CD4-positive, alpha-beta T cell treated with Interferon gamma for 1 hour (primary cell): ENCODE measurements at regions not wholly inside any gene's neighbourhood (a gene's known extent, or its start where the extent isn't known, plus 50 kb on each side); places are given as distances from the start of the nearest gene placed in this dataset.

Experiments
- DNase-seq: peaks from one replicate; pipeline ENCODE4 v3.0.0-alpha.2; 2020

DNA sequence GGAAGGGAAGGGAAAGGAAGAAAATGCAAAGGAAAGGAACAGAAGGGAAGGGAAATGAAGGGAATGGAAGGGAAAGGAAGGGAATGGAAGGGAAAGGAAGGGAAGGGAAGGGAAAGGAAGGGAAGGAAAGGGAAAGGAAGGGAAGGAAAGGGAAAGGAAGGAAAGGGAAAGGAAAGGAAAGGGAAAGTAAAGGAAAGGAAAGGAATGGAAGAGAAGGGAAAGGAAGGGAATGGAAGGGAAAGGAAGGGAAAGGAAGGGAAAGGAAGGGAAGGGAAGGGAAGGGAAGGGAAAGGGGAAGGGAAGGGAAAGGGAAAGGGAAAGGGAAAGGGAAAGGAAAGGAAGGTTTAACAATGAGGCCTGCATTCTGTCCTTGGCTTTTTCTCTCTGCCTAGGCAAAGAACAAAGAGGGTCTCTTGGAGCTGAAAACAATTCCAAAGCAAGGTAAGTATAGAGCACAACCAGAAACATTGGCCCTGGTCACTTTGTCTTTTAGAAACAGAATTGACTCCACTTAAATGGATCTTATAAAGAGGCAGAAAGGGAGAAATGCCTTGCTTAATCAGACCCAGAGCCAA, 525.9 kb upstream of the TMPO start:
- DNase-seq = no peak

DNA sequence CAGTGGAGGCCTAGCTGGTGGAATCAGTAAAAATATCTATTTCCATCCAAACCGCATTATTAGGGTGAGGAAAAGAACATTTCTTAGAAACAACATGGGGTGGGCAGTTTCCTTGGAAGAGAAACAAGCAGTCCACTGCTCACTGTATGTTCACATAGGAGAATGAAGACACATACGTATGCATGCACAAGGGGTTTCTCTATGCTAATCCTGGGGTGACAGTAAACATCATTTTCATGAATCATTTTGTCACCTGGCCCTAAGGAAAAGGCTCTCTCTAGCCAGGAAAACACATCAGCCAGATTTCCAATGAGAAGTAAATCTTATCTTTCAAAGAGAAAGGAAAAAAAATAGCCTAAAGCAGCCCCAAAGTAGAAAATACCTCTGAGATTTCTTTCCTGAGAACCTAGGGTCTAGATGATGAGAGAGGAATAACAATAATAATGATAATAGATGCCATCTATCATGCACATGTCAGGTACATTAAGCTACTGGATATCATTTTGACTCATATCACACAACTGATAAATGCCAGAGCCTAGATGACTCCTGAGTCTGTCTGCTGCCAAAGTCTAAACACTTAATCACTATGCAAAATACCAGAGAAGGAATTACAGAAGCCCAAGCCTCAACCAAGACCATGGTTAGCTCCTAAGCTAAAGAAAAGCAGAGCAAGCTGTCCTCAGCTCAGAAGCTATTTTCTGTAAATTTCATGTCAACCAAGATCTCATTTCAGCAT, 520.5 kb upstream of the TMPO start:
- no peak for DNase-seq

DNA sequence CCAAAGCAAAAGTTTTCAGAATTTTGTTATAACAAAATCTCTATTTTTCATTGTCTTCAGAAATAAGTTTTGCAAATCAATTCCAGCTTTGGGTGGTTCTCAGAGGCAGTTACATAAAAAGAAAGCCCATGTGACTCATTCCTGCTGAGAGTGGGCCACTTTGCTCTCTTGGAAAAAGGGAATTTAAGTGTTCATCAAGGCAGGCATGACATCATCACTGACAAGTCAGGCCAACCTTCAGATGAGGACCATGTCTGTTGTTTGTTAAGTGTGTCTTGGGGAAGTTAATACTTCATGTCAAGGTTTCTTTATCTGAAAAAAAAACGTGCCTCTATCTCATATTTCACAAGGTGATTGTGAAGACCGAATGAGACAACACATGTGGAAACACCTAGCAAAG, 519.8 kb upstream of the TMPO start:
- DNase-seq = no peak

DNA sequence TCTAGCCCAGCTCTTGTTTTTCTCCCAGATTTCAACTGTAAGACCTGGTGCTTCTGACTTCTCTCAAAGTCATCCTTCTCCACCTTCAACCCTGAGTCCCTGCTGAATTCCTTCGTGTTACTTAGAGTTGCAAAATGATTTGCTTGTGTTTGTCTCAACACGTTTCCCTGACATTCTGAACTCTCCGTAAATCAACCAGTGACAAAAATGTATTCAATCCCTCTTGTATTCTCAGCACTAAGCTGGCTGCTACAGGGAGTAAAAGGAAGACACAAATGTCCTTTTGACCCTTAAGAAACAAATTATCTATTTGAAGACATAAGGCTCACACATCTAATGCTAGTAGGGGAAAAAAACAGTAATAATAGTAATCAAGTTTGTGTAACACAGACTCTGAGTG, 514.0 kb upstream of the TMPO start:
- no peak for DNase-seq

DNA sequence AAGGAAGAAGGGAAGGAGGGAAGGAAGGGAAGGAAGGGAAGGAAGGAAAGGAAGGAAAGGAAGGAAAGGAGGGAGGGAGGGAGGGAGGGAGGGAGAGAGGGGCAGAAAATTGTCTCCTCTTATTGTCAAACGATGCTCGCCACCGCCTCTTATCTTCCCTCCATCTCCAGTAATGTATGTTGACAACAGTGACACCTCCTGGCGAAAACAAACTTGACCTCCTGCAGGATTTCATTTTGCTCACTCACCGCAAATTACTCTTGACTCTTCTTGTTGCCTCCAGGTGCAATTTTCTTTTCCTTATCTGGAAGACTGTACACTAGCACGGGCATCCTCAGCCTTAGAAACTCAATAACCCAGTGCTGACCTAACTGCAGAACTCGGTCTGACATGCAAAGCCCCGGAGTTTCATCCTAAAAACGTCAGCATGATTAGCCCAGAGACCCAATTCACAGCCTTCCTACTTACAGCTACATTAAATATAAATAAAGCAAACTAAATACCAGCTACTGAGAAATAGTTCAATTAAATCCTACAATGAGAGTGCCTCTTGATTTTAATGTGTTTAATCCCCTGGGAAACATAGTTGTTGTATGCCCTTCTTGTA, 512.4 kb upstream of the TMPO start:
- DNase-seq = no peak

DNA sequence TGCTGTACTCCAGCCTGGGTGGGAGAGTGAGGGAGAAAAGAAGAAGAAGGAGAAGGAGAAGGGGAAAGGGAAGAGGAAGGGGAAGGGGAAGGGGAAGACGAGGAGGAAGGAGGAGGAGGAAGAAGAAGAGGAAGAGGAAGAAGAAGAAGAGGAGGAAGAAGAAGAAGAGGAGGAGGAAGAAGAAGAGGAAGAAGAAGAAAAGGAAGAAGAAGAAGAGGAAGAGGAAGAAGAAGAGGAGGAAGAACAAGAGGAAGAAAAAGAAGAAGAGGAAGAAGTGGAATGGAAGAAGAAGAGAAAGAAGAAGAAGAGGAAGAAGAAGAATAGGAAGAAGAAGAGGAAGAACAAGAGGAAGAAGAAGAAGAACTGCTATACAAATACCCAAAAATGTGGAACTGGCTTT, 507.4 kb upstream of the TMPO start:
- no peak for DNase-seq

DNA sequence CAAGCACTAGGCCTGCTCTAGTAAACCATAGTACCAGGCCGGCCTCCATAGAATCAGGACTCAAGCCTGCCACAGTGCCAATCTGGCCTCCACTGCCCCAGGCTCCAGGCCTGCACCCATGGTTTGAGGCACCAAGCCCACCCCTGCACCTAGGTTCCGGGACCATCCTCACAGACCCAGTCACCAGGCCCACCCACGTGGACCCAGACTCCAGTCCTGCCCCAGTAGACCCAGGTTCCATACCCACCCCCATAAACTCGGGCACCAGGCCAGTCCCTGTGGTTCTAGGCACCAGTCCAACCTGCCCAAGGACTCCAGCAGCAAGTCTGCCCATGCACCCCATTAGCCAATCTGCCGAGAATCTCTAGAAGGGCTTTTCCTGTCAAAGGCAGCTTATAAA, 501.8 kb upstream of the TMPO start:
- DNase-seq = no peak

DNA sequence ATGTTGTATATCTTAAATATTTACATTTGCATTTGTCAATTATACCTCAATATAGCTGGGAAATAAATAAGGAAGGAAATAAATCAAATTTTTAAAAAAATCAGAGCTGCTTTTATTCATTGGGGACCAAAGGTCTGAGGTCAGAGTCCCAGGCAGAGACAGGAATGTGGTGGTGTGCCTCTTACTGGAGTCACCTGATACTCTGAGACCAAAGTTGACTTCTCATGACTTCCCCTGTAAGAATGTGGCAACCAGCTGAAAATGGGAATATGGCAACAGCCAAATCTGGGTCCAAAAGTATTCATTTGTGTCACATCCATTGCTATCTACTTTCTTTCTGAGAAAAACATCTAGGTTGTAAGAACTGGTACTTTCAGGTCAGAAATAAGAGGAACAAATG, 496.6 kb upstream of the TMPO start:
- no peak for DNase-seq

DNA sequence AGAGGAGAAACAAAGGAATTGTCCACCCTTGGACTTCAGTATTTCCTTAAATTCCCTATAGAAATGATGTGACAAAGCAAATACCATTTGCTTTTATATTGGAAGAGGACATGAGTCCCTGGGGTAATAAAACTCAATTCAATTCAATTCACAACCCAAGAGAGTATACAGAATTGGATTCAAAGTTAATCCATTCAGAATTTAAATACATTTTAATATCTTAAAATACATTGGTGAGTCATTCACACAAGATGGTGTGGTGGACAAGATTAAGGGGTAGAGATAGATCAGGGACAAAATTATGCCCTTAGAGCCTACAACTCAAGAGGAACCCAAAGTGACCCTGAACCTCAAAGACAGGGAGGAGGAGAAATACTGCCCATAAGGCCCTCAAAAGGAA, 495.0 kb upstream of the TMPO start:
- DNase-seq = no peak

DNA sequence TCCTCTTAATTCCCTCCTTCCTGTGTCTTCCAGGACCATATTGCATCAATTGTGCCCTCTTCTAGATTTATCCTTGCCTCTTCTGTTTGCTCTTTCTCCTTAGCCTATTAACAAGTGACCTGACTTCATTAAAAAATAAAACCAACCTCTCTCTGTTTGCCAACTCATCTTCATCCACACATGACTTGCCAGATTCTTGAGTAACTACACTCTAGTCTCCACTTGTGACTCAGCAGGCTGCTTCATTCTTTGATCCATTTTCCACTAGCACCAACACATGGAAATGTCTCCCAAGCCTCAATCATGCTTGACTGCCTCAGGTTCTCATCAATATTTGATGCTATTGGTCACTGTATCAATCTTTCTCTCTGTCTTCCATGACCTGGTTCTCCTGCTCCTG, 492.4 kb upstream of the TMPO start:
- no peak for DNase-seq

DNA sequence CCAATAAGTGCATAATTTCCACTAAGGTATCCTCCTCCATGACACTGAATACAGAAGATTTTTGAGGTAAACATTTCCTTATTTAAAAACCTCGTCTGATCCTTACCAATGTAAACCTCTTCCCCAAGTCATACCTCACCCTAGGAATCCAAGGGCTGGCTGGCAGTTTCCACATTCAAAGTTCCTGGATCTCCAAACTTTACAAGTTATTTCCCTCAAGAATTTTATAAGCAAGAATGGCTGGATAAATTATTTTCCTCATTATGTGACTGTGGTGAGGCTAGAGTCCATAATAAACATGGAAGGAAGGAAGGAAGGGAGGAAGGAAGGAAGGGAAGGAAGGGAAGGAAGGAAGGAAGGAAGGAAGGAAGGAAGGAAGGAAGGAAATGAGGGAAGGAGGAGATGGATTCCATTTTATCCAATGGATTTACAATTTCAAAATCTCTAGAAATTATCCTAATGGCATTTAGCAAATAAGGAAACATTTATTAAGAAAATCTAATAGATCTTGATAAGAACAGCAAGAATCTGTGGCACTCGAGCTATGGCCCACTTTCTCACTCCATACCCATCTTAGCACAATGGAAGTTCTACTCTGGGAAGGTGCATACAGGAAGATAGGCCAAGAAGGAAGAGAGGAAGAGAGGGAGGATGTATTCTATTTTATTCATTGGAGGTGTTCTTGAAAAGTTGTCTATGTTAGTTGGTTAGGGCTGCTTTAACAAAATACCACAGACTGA, 477.8 kb upstream of the TMPO start:
- DNase-seq = no peak

DNA sequence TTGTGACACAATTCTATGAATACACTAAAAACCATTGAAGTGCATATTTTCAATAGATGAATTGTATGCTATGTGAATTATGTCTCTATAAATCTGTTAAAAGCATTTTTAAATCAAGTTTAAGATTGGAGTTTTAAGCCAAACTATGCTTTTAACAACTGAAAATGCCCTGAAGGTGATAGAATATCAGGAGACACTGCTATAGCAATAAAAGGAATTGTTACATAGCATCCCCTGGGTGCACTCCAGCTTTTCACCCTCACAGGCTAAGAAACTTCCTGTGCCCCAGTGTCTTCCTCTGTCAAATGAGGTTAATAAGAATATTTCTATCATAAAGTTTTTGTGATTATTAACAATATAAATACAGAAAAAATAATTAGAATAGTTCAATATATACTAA, 472.7 kb upstream of the TMPO start:
- no peak for DNase-seq

DNA sequence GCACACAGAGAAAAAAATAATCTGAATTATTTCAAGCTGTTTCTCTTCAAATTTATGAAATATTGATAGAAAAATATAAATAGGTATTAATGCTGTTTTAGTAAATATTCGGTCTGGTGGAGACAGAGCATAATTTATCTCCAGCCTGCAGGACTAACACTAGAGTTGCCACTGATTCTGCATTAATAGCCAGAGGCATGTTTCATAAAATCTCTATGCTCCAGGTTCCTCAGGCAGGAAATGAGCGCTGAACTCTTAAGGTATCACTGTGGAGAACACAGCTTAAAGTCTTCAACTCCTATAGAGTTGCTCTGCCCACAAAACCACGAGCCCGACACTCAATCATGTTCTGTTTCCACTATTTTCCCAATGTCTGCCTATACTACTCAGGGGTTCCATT, 470.0 kb upstream of the TMPO start:
- no peak for DNase-seq

DNA sequence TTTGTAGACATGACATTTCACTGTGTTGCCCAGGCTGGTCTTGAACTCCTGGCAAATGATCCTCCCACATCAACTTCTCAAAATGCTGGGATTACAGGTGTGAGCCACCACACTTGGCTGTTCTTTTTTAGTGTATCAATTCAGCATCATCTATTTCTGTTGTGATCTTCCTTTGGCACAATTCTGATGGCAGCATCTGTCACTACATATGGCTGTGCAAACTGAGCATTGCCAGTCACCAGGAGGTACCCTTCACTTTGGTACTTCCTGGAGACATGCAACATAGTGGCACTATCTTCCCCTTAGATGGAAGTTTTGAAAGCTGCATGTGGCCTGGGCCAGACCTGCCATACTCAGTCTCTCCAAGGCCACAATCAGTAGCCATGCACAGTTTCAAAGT, 467.1 kb upstream of the TMPO start:
- no peak for DNase-seq

DNA sequence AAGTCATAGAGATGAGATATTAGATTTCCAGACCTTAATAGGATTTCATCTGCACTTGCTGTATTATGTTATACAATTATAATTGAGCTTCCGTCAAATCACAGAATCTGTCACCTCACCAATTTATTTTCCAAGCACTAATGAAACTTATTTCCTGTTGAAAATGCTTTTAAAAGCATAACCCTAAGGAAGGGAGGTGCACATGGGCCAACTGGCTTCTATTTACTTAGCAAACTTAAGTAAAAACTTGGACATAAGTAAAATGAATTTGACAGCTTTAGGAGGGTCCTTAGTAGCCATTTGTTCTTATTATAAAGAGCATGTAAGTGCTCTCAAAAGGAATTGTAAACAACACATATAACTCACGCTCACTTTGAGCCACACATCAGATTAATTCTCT, 462.2 kb upstream of the TMPO start:
- DNase-seq = no peak

DNA sequence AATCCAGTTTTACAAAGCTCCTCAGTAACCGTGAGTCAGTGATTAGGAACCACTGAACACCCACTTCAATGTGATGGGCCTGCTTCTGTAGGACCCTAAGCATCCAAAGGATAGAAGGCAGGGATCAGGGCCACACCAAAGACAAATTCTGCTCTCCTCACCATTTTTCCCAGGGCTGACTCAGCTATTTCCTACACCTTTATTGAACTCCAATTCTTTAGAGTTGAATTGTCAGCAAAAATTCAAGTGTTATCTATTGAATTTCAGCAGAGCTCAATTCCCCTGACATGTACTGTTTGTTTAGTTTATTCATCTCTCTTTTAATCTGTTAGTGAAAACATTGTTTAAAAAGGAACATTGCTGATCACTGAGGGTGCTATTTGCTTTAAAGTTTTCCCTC, 457.7 kb upstream of the TMPO start:
- DNase-seq = no peak

DNA sequence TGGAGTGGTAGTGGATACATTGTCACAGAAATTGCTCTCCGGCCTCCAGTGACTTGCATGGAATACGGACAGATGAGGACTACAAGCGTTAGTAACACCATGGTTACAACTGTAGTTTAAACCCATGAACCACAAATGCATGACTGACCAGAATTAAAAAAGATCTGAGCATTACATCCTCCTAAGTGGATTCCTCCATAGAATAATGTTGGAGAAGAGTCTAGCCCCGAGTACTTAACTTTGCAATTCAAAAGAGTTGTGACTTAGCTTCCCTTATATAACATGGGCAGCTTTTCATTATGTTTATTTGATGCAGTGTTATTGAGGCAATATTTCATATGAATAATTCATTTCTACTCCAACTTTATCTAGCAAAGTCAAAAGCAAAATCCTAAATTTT, 457.2 kb upstream of the TMPO start:
- DNase-seq = no peak

DNA sequence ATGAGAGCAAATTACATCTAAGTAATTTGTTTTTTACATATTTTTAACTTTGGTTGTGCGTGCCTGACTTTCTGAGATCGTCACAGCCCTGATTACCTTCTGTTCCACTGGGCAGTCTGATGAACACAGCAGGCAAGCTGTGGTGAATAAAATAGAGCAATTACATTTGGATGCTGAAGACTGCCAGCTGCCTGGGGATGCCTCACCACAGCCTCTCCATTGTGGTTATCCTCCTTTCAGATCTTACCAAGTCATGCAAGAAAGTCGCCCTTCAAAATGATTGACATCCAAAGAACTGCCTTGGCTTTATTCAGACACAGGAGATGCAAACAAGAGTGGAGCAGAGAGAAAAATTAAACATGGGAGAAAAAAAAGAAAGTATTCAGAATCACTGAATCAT, 456.6 kb upstream of the TMPO start:
- DNase-seq = no peak

DNA sequence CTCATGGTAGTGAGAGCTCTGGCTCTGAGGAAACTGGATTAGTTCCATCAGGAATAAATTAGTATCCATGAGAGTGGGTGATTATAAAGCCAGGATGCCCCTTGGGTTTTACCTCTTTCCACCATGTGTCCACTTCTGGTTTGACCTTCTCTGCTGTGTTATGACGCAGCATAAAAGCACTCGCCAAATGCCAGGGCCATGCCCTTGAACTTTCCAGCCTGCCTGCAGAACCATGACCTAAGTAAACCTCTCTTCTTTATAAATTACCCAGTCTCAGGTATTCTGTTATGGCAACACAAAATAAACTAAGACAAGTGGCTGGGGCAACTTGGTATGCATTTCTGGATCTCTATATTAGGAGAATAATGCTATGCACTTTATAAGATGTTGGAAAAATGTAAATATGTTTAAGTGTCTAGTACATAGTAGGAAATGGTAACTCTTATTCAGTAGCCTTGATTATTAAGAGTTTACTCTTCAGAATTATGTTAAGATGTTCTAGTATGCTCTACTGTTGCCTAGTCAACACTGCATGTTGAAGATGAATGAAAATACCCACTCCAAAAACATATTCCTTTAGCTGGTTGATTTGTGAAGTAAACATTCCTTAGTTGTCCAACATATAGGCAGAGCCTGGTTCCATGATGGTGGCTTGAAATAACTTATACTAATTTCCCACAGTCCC, 455.6 kb upstream of the TMPO start:
- DNase-seq = no peak

DNA sequence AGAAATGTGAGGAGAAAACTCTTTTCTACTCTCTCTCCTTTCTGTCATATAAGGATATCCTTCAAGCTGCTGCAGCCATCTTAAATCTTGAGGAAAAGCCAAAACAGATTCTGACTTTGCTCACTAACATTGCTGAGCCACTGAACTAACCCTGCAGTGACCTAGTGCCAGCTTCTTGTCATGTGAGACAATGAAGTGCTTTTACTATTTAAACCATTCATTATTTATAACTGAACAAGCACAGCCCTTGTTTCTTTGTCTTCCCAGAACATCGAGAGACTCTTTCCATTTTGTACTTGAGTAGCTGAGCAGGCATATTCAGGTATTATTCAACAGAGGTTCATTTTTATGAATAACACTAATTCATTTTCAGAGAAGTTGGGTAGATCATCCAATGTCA, 455.0 kb upstream of the TMPO start:
- DNase-seq = no peak

DNA sequence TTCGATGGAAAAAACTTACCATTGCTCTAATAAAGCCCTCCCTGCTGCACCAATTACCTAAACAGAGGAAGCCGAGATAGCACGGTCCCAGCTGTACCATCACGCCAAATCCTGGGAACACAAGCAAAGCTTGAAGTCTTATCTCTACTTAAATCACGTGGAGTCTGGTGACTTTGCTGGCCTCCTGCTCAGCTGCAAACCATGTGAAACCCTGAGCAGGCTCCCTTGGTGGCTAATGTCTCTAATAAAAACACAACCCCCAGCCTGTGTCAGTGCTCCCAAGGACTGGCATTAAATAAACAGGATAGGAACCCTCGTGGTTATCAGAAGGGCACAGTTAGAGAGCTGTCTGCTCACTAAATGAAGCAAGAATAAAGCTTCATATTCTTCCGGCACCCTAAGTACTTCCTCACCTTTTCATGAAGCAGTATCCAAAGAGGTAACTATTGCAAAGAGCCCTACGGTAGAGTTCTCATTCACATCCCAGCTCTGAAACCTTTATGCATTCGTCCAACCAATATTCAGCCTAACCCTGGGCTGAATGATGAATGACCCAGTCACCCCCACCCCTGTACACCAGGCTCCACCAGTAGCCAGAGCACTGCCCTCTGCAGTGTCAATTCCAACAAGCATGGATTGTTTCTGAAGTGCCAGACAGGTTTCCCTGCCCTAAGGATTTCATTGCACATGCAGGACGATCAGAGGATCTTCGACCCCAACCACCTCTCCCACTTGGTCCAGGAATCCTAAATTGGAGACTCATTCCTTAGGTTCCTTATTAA, 452.7 kb upstream of the TMPO start:
- no peak for DNase-seq

DNA sequence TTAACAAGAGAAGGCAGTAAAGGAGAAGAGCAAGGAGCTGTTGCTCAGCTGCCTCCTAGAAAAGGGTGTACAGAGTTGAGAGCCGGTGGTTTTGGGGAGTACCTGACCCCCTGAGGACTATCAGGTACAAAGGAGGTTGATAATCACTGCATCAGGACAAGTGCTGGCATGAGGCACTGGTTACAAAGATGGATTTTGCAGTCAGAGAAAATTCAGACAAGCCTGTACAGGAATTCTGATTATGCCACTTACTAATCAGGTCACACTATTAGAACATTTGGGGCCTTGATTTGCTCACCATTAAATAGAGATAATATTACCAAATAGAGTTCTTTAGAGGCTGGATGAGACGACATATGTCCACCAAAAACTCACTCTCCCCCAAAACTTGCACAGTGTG, 450.9 kb upstream of the TMPO start:
- DNase-seq = no peak

DNA sequence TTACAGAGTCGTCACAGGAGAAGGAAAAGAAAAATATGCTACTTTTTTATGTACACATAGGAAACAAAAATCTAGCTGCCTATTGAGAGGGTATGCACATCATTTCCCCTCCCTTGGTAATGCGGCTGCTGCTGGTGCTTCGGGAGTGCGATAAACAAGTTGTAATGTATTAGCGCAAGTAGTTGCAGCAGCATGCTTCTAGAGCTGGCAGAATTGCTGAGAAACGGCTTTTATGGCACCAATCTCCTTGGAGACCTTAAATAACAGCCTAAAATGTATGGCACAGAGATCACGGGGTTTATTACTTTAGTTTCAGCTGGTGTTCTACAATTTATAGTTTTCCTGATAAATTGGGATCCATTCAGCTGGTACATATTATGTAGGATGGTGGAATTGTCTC, 447.6 kb upstream of the TMPO start:
- DNase-seq = no peak
